GM12878 (cell line): ENCODE measurements at regions not wholly inside any gene's neighbourhood (a gene's known extent, or its start where the extent isn't known, plus 50 kb on each side); places are given as distances from the start of the nearest gene placed in this dataset.

Experiments used
- ATAC-seq: fragments of 200-7000 bp; cut with Tn5 transposase; 3 replicates; pipeline ENCODE4 v1.9.1; 2020; ENCODE audit warnings: mild to moderate bottlenecking, moderate library complexity
- BruUV-seq: library from RNA; stranded (reverse); fragments of 400-500 nt; replicated peaks from 2 replicates; lab custom pipeline; 2021; lab: Mats Ljungman, UMichigan
- CTCF ChIA-PET: fragments of 300-600 bp; sonication (Branson Sonifier 250); formaldehyde crosslinking; extraction: SDS; loops from one replicate; lab custom pipeline; 2021; ENCODE audit warnings: inconsistent platforms; lab: Yijun Ruan, JAX
- POLR2A ChIA-PET: fragments of 350-600 bp; formaldehyde crosslinking; extraction: SDS; loops from one replicate; lab custom pipeline; 2021; ENCODE audit warnings: inconsistent platforms; lab: Charles Lee
- RAD21 ChIA-PET: fragments of 300-600 bp; sonication (Branson Sonifier 250); formaldehyde crosslinking; loops from one replicate; lab custom pipeline; 2023; ENCODE audit warnings: antibody characterized with exemption; ENCODE audit not compliant: unreplicated experiment; lab: Charles Lee
- SMC1A ChIA-PET: fragments of 300-600 bp; sonication (Branson Sonifier 250); formaldehyde crosslinking; loops from one replicate; lab custom pipeline; 2023; ENCODE audit not compliant: unreplicated experiment, uncharacterized antibody; lab: Charles Lee
- DNase-seq: peaks from one replicate; pipeline ENCODE4 v3.0.0-alpha.2; 2011; ENCODE audit warnings: low read depth, low spot score
- FAIRE-seq: peaks from 3 replicates; lab custom pipeline; 2011; peaks lifted over from hg19 to GRCh38; lab: Jason Lieb, UNC
- H2AFZ ChIP-seq: 2 replicates; pipeline ENCODE4 v1.6.0; 2011; ENCODE audit warnings: low read depth, low read length, control low read depth; ENCODE audit not compliant: control insufficient read depth
- H3K27ac ChIP-seq: 2 replicates; pipeline ENCODE4 v1.5.1; 2011; ENCODE audit warnings: control low read depth; ENCODE audit not compliant: control insufficient read depth, insufficient read depth
- H3K27me3 ChIP-seq, 2 experiments: replicated peaks in 1 of 2; 2 replicates each; pipeline versions ENCODE4 v1.6.0 to v1.6.1; 2011; ENCODE audit warnings: low read length in 1 of 2; ENCODE audit not compliant: control insufficient read depth in 2 of 2, insufficient read depth in 2 of 2
- H3K36me3 ChIP-seq, 2 experiments: 2 replicates each; pipeline ENCODE4 v1.5.1; 2011; ENCODE audit warnings: low read length in 1 of 2; ENCODE audit not compliant: control insufficient read depth in 2 of 2, insufficient read depth in 2 of 2
- H3K4me1 ChIP-seq: 2 replicates; pipeline ENCODE4 v1.6.1; 2011; ENCODE audit warnings: mild to moderate bottlenecking, low read length, moderate library complexity, mixed read lengths; ENCODE audit not compliant: control insufficient read depth, insufficient read depth
- H3K4me2 ChIP-seq: 2 replicates; pipeline ENCODE4 v1.6.0; 2011; ENCODE audit warnings: control low read depth; ENCODE audit not compliant: control insufficient read depth, insufficient read depth
- H3K4me3 ChIP-seq: fragments of 200-600 bp; sonication (generic); 2 replicates; pipeline ENCODE4 v1.5.1; 2016
- H3K79me2 ChIP-seq: 2 replicates; pipeline ENCODE4 v1.6.0; 2011; ENCODE audit warnings: low read length; ENCODE audit not compliant: control insufficient read depth, insufficient read depth
- H3K9ac ChIP-seq: 2 replicates; pipeline ENCODE4 v1.8.0; 2011; ENCODE audit warnings: low read length, control low read depth, mixed read lengths; ENCODE audit not compliant: control insufficient read depth, insufficient read depth
- H3K9me3 ChIP-seq: replicated peaks from 3 replicates; pipeline ENCODE4 v1.5.1; 2011; ENCODE audit warnings: mild to moderate bottlenecking, low read length; ENCODE audit not compliant: control insufficient read depth, insufficient read depth
- H4K20me1 ChIP-seq: 2 replicates; pipeline ENCODE4 v1.6.0; 2011; ENCODE audit not compliant: control insufficient read depth, insufficient read depth
- ATF7 ChIP-seq: fragments of 450-650 bp; IDR thresholded peaks from 2 replicates; pipeline ENCODE4 v1.6.1; 2016; ENCODE audit warnings: low read depth, mild to moderate bottlenecking
- BCL11A ChIP-seq: IDR thresholded peaks from 2 replicates; pipeline ENCODE4 v1.6.1; 2011; ENCODE audit warnings: low read depth, low read length
- BHLHE40 ChIP-seq, 2 experiments: fragments of 450-650 bp in 1 of 2; IDR thresholded peaks; 2 replicates each; pipeline ENCODE4 v1.6.1; 2011 to 2017; ENCODE audit warnings: low read depth in 2 of 2, borderline replicate concordance in 1 of 2, improper control_type of control experiment in 1 of 2, low read length in 1 of 2, mild to moderate bottlenecking in 1 of 2
- CHD2 ChIP-seq: IDR thresholded peaks from 2 replicates; pipeline ENCODE4 v1.6.1; 2011; ENCODE audit warnings: low read depth, low read length, improper control_type of control experiment, borderline replicate concordance
- GATAD2B ChIP-seq: fragments of 450-650 bp; conservative IDR thresholded peaks from 2 replicates; pipeline ENCODE4 v1.6.1; 2017; ENCODE audit warnings: low read depth, mild to moderate bottlenecking, moderate library complexity
- JUNB ChIP-seq: IDR thresholded peaks from 2 replicates; pipeline ENCODE4 v1.6.1; 2016; ENCODE audit warnings: antibody characterized with exemption, mild to moderate bottlenecking
- NRF1 ChIP-seq: conservative IDR thresholded peaks from 2 replicates; pipeline ENCODE4 v1.6.1; 2011; ENCODE audit warnings: mild to moderate bottlenecking, low read depth, low read length, improper control_type of control experiment
- PML ChIP-seq: IDR thresholded peaks from 2 replicates; pipeline ENCODE4 v1.6.1; 2012; ENCODE audit warnings: low read length, inconsistent platforms
- STAT3 ChIP-seq: IDR thresholded peaks from 2 replicates; pipeline ENCODE4 v1.6.1; 2011; ENCODE audit warnings: low read depth, low read length, improper control_type of control experiment
- SUZ12 ChIP-seq: fragments of 200-600 bp; sonication (generic); IDR thresholded peaks from one replicate; pipeline ENCODE4 v1.6.1; 2018; ENCODE audit warnings: antibody characterized with exemption, mild to moderate bottlenecking; ENCODE audit not compliant: unreplicated experiment
- TARDBP ChIP-seq: IDR thresholded peaks from 2 replicates; pipeline ENCODE4 v1.6.1; 2016; ENCODE audit warnings: borderline replicate concordance
- TCF7 ChIP-seq: IDR thresholded peaks from 2 replicates; pipeline ENCODE4 v1.6.1; 2014; ENCODE audit warnings: antibody characterized with exemption, borderline replicate concordance
- ZNF24 ChIP-seq: fragments of 450-650 bp; IDR thresholded peaks from 2 replicates; pipeline ENCODE4 v1.6.1; 2017; ENCODE audit warnings: antibody characterized with exemption, mild to moderate bottlenecking
- WGBS: methylation state at CpG from one replicate; pipeline ENCODE4 v1.1.6; 2016; ENCODE audit warnings: low lambda C conversion rate; ENCODE audit not compliant: insufficient replicate concordance, insufficient coverage; ENCODE audit errors: missing lambda C conversion rate; 5-methylcytosine and 5-hydroxymethylcytosine counted together
- in situ Hi-C: fragments of 300-500 bp; cut with MboI; formaldehyde crosslinking; loops from 9 replicates; pipeline ENCODE4 v1.14.3; 2018; ENCODE audit warnings: mixed read lengths
- intact Hi-C: fragments of 100-400 bp; cut with micrococcal nuclease; formaldehyde crosslinking; loops from one replicate; pipeline ENCODE4 v1.14.2; 2022; ENCODE audit not compliant: unreplicated experiment
- TF ChIP-seq, protein P1 (sequence below): IDR thresholded peaks from 2 replicates; pipeline ENCODE4 v1.6.1; 2011; ENCODE audit warnings: borderline replicate concordance, low read depth, mild to moderate bottlenecking, moderate library complexity, mixed read lengths, low read length; ENCODE audit not compliant: insufficient read depth; ENCODE audit errors: extremely low read length
- TF ChIP-seq, protein P2 (sequence below): fragments of 450-650 bp; IDR thresholded peaks from 2 replicates; pipeline ENCODE4 v1.6.1; 2016; ENCODE audit warnings: mild to moderate bottlenecking

DNA sequence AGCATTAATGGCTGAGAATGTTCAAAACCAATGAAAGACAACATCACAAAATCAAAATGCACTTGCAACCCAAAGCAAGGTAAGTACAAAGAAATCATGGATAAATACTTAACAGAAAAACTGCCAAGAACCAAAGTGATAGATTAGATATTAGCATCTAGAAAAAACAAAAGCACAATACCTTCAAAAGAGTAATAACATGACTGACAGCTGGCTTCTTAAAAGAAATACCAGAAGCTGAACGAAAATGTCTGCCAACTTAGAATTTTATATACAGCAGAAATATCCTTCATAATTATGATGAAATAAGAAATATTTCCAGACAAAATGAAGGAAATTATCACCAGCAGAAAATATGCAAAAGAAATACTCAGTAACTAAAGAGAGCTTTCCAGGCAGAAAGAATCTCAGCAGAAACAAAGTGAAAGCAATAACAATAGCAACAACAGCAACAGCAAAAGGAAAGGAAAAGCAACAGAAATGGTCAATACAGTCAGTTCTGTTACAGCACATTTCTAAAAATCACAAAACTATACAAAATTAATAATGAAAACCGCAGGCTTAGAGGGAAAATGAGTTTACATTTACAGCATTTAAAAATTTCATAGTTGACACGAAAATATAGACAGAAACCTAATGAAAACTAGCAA is 121.5 kb upstream of the MAN1A1 start:
- POLR2A ChIA-PET: no interaction called here

DNA sequence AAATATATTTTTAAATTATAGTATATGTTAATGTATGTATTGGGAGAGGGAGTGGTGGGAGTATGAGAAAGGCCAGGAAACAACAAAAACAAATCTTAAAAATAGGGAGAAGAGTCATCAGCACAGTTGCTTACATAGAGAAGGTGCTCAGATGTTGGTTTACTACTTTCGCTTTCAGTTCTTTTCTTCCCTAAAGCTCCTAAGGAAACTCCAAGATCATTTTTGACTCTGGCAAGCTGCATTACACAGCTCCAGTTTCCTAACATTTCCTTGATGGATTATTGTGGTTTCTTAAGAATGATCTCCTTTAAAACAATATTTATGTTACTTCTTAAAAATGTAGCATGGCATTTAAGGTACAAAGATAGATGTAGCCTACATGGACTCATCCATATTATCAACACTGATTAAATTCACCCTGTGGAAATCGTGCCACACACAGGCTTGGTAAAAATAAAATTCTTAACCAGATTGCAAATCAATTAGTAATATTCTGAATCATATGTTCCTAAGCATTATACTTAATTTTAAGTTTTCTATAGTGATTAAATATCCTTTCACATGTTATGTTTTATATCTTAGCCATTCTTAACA is 118.0 kb upstream of the MAN1A1 start:
- BruUV-seq: no TSS peak
- RAD21 ChIA-PET: interaction anchor here (1.2 to 1.3 kb wide), 2 partner anchors 67 to 121 kb away, joined by 3 to 4 read pairs; no protein-coding TSS in a partner anchor
- DNase-seq (no peak), ATAC-seq (no peak), FAIRE-seq (no peak)
- H3K79me2 ChIP-seq: no peaks in the 10 kb centered on the region
- no peak overlapping the region; the same call in 1 of the 2 replicates for H2AFZ ChIP-seq
- intact Hi-C loops (no loop called here), in situ Hi-C loops (no loop called here)
- H3K4me2 ChIP-seq: peak overlapping the region; percentile 51
- no peaks in the 10 kb centered on the region for H3K27me3 ChIP-seq
- no peaks in the 10 kb centered on the region for H4K20me1 ChIP-seq
- no peak overlapping the region for H3K9ac ChIP-seq
- peaks cover 15% of the 10 kb centered on the region for H3K4me1 ChIP-seq
- 6% methylated on average over 2 of the region's 2 CpGs for WGBS
- SMC1A ChIA-PET: interaction anchor here (1.0 to 1.2 kb wide), 2 partner anchors 9 to 16 kb away, joined by 4 read pairs; no protein-coding TSS in a partner anchor
- POLR2A ChIA-PET: no interaction called here
- H3K4me3 ChIP-seq: no peak overlapping the region
- H3K36me3 ChIP-seq: no peaks in the 10 kb centered on the region
- CTCF ChIA-PET: interaction anchor here (1.1 to 1.2 kb wide), 2 partner anchors 10 to 117 kb away, joined by 3 read pairs; no protein-coding TSS in a partner anchor
- H3K27ac ChIP-seq: no peak overlapping the region; the same call in 1 of the 2 replicates
- H3K9me3 ChIP-seq: no peaks in the 10 kb centered on the region; the same call in 1 of the 3 replicates
- TF ChIP-seq TARDBP (no peak), NRF1 (no peak), SUZ12 (no peak), JUNB (no peak), ZNF24 (no peak), BHLHE40 (IDR thresholded peaks at IDR 0.05; ENCODE audit: borderline replicate concordance in 1 of 2, low read depth in 2 of 2, low read length in 1 of 2) (no peak), TCF7 (no peak), STAT3 (no peak), CHD2 (no peak), GATAD2B (no peak), ATF7 (no peak)
- TF ChIP-seq, protein P1, sequence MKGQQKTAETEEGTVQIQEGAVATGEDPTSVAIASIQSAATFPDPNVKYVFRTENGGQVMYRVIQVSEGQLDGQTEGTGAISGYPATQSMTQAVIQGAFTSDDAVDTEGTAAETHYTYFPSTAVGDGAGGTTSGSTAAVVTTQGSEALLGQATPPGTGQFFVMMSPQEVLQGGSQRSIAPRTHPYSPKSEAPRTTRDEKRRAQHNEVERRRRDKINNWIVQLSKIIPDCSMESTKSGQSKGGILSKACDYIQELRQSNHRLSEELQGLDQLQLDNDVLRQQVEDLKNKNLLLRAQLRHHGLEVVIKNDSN: no peak

More for the DNA sequence above, 121.5 kb upstream of the MAN1A1 start:
- Histone ChIP-seq H3K27me3 (no peaks in the 10 kb centered on the region), H3K9ac (no peak overlapping the region; the same call in 1 of the 2 replicates), H3K36me3 (no peaks in the 10 kb centered on the region), H3K4me1 (peaks cover under 1% of the 10 kb centered on the region; the same call in 1 of the 2 replicates), H3K4me3 (peak overlapping the region; percentile 13; the same call in 1 of the 2 replicates), H3K27ac (no peak overlapping the region; the same call in 1 of the 2 replicates), H3K79me2 (no peaks in the 10 kb centered on the region), H4K20me1 (no peaks in the 10 kb centered on the region), H2AFZ (peak overlapping the region; percentile 66), H3K9me3 (no peaks in the 10 kb centered on the region; the same call in 1 of the 3 replicates), H3K4me2 (peak overlapping the region; percentile 6; the same call in 1 of the 2 replicates)
- intact Hi-C loops: no loop called here
- ATAC-seq (peak; percentile 61), DNase-seq (no peak), FAIRE-seq (no peak)
- ChIA-PET RAD21 (no interaction called here), CTCF (interaction anchor here (0.7 to 1.2 kb wide), 2 partner anchors 8 to 10 kb away, joined by 3 read pairs; no protein-coding TSS in a partner anchor), SMC1A (interaction anchor here (1.1 to 1.9 kb wide), 5 partner anchors 9 to 157 kb away, joined by 3 to 6 read pairs (median 3); no protein-coding TSS in a partner anchor)
- BruUV-seq: no TSS peak
- TF ChIP-seq, protein P2, sequence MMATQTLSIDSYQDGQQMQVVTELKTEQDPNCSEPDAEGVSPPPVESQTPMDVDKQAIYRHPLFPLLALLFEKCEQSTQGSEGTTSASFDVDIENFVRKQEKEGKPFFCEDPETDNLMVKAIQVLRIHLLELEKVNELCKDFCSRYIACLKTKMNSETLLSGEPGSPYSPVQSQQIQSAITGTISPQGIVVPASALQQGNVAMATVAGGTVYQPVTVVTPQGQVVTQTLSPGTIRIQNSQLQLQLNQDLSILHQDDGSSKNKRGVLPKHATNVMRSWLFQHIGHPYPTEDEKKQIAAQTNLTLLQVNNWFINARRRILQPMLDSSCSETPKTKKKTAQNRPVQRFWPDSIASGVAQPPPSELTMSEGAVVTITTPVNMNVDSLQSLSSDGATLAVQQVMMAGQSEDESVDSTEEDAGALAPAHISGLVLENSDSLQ: peak; percentile 77
- TF ChIP-seq PML: no peak
- TF ChIP-seq BCL11A: no peak
- in situ Hi-C loops: no loop called here
- WGBS: 0% methylated on average over 3 of the region's 3 CpGs
